ENCODE measurements at regions not wholly inside any gene's neighbourhood (a gene's known extent, or its start where the extent isn't known, plus 50 kb on each side); places are given as distances from the start of the nearest gene placed in this dataset.
A peak's percentile ranks its signal among the peaks of the same experiment; 100 is the strongest.

DNA sequence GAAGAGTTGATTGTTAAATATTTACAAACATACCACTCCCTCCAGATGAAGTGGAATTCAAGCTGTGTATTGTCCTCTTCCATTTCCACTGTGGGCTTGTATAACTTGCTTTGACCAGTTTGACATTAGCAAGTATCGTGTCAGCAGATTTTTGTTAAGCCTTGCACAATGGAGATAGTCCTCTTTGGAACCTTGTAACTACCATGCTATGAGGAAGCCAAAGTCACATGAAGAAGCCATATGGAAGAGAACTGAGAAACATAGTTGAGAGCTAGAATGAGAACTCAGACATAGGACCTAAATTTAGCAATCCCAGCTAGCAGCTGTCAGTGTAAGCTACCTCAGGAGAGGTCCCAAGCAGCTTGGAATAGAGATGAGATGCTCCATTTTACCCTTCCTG lies 889.2 kb downstream of the PDCD6IP start:
- no peak for DNase-seq

DNA sequence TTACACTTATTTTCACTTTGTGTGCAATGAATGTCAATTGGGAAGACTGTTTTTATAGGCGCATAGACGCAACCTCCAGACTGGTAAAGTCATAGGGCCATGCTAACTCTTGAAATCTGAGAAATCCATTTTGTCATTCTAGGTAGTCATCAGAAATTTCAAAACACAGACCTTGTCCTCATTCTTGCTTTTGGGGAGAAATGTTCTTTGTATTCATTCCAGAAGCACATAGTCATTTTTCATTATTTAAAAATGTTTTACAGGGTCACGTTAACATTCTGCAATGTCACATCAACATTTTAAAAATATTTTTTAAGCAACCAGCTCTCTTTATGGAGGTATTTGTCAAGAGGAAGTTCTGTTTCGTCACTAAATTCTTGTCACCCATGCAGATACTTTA lies 898.4 kb downstream of the PDCD6IP start:
- DNase-seq = no peak

DNA sequence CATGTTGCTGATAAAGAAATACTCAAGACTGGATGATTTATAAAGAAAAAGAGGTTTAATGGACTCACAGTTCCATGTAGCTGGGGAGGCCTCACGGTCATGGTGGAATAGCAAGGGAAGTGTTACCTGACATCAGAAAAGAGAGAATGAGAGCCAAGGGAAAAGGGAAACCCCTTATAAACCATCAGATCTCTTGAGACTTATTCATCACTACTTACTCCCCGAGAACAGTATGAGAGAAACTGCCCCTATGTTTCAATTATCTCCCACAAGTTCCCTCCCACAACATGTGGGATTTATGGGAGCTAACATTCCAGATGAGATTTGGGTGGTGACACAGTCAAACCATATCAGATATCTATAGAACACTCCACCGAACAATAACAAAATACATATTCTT lies 904.6 kb downstream of the PDCD6IP start:
- no peak for DNase-seq

DNA sequence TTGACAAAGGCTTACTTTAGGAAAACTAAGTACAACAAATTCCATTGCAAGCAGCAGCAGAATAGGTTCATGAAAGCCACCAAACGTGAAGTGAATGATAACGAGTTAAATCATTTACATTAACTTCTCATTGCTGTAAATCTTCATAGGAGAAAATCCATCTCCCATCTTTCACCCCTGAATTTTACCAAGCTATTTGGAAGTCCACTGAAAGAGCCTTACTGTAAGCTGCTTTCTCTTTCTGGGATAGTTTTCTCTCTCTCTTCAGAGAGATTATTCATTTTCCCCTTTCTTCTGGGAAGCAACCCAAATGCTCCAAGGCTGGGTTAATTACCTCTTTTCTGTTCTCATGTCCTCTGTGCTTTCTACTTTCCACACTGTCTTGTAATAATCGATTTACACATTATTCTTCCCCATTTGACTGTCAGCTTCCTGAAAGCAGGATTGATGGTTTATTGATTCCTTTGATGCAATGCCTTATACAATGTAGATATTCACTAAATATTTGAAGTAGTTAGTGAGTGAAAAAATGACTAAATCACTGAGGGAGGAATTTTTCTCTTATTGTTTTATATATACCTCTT lies 914.3 kb upstream of the ARPP21 start:
- no peak for DNase-seq

DNA sequence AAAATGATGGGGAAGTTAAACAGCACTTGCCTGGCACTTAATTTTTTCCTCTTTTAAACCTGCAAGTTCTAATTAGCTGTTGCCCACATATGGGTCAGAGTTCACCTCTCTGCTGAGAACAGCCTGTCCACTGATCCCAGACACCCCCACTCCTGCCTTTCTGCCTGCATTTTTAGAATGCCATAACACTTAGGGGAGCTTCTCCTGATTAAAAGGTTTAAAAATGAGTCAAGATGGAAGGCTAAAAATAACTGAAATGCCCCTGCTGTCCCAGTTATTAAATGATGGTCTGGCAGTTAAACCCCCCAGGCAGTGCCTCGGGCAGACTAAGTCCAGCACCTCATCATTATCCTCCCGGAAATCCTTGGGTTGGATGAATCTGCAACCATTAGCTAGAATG lies 913.6 kb upstream of the ARPP21 start:
- peak; percentile 64 for DNase-seq

DNA sequence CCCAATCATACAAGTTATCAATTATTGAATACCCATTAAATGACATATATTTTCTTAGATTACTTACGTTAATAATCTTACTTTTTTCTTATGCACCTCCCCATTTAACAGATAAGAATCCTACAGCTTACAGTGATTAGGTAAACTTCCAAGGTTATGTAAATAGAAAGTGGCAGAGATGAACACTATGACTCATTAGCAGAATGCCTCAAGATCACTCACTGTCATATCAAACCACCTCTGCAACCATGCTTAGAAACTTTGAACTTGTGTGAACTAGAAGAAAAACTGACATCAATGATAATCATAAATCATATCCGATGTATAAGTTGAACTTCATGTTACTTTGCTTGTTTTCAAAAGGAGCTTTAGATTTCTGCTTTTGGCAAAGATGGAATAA lies 911.6 kb upstream of the ARPP21 start:
- DNase-seq = no peak

DNA sequence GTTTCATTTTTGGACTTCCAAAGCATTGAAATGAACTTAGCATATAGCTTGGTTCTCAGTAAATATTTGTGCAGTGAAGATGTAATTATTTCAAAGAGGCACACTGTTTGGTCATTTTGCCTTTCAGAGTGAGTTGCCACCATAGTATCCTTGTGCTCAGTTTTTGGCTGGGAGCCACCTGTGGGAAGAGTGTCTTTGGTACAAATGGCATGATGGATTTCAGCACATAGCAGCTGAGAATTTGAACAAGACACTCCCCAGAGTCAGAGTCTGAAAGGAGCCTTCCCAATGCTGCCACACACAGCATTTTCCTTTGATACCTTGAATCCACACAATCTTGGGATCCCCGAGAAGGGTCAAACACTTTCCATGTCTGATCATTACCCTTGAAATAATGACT lies 897.2 kb upstream of the ARPP21 start:
- no peak for DNase-seq

DNA sequence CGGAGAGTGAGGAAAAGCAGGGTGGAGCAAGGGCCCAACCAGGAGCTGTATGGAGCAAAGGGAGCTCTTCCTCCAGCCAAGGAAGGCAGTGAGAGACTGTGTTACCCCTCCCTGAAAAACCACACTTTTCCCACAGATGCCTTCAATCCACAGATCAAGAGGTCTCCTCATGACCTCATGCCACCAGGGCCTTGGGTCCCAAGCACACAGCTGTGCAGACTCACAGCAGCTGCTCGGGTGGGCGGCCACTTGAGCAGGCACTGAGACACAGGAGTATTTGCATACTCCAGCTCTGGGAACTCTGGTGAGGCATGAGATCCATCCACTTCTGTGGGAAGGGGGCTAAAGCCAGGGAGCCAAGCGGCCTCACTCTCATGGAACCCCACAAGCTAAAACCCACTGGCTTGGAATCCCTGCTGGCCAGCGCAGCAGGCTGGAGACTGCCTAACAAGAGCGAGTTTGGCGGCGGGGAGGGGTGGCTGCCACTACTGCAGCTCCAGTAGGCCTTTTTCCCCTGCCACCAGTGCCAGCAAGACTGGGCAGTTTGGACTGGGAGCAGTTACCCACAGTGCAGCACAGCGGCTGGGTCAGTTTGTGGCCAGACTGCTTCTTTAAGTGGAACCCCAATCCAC lies 880.6 kb upstream of the ARPP21 start:
- no peak for DNase-seq

DNA sequence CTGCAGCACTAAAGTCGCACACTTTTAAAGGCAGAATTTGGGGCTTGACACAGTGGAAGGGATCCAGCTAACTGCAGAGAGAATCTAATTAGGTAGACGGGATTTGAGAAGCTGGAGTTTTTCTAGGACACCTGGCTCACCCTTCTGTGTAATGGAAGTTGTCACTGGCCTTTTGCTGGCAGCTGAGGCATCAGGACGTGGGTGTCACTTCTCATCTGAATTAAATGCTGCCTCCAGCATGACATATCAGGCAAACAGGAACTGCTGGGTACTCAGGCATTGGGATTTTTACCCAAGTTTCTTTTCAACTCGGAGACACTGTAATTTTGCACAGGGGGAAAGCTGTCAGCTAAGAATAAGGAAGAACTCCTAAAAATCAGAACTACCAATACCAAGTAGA lies 861.9 kb upstream of the ARPP21 start:
- DNase-seq = no peak

DNA sequence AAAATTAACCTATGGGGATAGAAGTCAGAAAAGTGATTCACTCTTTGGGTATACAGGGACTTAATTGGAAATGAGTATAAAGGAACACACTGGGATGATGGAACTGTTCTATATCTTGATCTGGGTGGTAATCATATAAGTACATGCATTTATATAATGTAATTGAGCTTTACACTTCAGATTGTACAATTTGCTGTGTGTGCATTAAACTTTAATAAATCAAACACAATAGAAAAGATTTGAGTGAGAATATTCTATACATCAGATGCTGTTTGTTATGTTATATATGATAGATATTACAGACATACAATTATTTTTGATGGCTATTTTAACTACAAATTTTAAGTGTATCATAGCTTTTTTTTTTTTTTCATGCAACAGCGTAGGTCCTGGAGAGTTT lies 860.2 kb upstream of the ARPP21 start:
- DNase-seq = no peak

DNA sequence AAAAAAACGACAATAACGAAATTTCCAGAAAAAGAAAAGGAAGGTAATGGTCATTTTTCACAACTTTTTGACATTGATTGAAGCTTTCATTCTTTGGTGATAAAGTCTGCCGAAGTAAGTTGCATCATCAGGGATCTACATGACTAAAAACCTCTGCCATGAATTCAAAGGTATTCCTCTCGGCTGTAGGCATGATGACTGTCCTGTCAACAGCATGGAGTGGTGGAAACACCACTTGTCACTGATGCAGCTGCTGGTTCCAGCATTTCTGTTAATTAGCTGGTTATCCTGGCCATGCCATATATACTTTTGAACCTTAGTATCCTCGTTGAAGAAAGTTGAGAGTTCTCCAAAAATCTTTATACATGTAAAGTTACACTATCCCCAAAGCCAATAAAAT lies 859.0 kb upstream of the ARPP21 start:
- no peak for DNase-seq

DNA sequence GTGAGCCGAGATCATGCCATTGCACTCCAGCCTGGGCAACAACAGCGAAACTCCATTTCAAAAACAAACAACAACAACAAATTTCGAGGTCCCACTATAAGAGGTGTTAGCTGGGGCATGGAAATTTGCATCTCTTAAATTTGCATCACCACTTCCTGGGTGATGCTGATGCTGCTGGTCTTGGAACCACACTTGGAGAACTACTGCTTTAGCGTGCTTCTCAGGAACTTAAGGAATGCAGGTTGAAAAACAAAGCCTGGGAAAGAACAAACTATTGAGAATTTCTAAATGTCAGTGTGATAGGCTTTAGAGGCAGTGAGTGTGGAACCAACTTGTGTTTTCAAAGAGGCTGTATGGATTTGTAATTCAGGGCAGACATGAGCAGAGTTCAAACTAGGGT lies 858.4 kb upstream of the ARPP21 start:
- DNase-seq = no peak

DNA sequence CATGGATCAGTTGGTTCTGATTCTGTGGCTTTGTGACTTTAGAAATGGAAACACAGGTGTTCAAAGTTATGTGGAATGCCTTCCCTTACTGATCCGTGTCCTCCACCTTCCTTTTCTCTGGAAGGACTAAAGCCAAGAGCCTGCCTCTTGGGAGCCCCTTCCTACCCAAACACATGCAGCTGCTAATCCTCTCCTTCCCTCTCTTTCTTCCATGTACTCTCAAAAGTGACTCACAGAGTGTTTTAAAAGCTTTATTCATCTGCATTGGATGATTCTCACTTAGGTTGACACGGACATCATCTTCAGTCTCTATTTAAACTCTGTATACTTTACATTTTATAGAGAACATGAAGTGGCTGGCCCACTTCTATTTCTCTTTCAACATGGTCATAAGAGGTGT lies 856.5 kb upstream of the ARPP21 start:
- no peak for DNase-seq

DNA sequence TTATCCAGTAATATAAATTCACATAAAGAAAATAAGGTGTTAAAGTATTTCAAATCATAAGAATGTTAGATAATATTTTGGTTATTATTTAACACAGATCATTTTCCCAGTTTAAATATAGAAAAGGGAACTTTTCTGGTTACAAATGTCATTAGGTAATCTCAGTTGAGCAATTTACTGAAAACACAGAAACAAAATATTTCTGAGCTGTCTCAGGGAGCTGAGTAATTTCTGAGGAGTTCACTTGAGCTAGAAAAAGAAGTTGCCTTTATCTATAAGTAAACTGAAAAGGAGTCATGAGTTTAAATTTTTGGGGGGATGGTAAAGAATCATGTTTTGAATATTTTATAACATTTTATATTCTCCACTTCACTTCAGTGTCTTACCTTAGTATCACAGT lies 855.4 kb upstream of the ARPP21 start:
- no peak for DNase-seq

DNA sequence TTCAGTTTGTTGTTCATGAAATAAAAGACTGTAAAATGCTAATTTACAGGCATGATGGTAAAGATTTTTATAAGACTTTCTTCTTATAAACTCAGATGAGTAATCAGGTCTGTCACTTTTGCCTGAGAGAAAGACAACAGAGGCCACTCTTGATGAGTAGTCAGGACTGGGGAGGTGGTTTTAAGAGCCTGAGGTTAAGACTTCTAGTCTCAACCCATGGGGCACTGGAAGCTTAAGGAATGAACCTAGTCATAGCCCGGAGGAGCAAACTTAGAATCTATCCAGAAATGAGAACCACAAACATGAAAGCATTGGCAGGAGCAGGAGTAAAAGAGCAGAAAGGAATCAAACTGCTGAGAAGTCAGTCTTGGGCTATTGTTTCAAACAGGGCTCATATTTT lies 846.3 kb upstream of the ARPP21 start:
- peak; percentile 69 for DNase-seq

DNA sequence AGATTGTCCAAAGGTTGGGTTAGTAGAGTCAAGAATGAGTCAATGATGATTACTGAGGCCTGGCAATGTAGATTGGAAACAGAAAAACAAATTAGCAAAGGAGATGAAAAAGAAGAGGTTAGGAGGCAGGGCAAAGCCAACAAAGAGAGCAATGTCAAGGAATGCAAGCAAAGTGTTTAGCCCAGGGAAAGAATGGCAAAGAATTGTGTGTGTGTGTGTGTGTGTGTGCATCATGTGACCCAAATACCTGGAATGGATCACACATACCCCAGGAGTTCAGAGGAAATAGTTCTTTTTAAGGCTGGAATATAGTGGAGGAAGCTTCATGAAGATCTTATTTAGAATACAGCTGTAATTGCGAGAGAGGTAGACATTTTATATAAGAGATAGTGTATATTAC lies 831.7 kb upstream of the ARPP21 start:
- DNase-seq = no peak

DNA sequence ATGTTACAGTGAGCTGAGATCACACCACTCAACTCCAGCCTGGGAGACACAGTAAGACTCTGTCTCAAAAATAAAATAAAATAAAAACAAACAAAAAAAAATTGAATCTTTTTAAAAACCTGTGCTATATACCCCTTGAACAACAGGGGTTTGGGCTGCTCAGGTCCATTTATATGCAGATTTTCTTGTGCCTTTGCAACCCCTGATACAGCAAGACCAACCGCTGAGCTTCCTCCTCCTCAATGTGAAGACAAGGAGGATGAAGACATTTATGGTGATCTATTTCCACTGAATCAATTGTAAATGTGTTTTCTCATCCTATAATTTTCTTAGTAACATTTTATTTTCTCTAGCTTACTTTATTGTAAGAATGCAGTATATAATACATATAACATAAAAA lies 831.0 kb upstream of the ARPP21 start:
- DNase-seq = no peak

DNA sequence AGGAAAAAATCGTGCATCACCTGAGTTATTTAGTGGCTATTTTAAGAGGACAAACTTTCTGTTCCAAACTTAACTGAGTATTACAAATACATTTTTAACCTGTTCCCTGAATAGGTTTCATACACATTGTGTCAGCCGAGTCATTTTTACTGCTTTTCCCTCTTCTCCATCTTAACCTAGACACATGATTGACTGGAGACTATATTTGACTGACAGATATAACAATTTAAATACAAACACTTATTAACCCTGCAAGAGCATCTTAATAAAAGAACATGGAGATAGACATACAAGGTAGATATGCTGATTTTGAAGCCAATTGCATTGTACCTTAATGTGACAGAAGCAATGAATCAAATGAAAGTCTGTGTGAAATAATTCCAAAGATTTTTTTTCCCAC lies 810.5 kb upstream of the ARPP21 start:
- no peak for DNase-seq

DNA sequence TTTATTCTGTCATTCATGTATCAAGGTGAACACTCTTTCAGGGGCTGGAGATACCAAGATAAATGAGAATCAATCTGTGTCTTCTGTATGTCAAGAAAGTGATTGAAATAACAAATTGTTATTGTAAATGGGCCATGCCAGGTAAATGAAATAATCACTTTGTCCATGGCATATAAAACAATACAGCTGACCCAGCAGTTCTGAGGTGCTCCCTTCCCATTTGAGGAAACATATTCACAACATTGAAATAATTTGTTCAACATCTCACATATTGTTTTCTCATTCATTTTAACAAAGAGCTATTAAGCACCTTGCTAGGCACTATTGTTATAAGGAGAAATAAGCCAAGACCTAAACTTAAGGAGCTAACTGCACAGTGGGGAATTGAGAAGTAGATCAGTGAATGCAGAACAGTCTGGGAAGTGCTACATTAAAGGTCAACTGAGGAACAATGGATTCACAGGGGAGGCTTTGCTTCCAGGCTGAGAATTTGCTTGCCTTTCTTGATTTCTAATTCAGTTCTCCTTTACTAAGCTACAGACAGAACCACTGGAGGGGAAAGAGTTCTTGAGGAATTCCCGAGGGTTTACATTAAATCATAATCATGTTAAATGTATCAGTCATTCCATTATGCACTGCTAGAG lies 806.3 kb upstream of the ARPP21 start:
- DNase-seq = no peak

DNA sequence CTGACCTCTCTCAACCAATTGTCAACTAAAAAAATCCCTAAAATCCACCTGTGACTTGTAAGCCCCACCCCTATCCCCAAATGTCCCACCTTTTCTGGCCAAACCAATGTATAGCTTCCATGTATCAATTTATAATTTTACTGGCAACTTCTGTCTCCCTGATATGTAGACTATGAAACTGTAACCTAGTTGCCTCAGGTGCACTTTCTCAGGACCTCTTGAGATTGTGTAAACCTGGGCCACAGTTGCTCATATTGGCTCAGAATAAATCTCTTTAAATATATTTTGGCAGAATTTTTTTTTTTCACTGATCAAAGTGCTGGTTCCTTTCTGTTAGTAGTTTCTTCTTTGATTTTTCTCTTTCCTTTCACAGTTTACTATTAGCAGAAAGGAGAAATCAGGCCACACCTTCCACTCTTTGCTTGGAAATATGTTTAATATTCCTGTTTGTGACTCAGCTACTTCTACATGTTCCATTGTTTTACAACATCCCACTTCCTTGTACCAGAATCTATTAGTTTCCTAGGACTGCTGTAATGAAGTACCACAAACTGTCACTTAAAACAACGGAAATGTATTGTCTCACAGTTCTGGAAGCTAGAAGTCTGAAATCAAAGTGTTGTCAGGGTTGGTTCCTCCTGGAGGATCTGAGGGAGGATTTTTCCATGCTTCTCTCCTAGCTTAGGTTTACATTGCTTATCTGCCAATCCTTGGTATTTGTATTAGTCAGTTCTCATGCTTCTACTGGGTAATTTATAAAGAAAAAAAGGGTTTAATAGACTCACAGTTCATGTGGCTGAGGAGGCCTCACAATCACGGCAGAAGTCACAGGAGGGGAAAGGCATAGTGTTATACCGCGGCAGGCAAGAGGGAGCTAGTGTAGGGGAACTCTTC lies 801.2 kb upstream of the ARPP21 start:
- DNase-seq = no peak

DNA sequence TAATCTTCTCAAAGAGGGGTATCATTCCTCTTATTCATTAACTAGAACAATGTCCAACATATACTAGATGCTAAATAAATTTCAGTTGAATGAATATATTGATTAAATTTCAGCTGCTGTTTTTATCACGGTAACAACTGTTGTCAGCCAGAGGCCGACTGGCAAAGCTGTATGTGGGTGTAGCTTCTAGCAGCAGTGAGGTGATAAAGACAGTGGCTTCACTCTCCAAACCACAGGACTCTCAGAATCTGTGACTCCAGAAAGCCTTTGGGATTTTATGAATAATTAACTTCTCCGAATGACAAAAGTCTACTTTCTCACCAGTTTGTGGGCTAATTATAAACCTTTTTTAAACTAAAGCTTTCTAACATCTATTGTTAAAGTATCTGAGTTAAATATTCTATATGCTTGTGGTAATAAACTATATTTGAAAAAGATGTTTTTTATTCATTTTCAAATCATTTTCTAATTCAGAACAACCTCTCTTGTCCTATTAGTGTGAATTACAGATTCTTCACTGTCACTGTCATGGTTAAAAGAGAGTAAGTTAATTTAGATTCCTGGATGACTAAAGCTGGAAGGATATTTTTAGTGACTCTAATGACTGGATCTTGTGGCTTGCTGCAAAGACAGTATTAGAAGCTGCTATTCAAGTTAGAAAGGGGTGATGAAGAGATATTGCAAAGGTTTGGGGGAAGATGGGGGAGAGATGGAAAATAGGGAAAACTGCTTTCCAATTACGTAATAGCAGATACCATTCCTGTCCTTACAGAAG lies 796.4 kb upstream of the ARPP21 start:
- no peak for DNase-seq

DNA sequence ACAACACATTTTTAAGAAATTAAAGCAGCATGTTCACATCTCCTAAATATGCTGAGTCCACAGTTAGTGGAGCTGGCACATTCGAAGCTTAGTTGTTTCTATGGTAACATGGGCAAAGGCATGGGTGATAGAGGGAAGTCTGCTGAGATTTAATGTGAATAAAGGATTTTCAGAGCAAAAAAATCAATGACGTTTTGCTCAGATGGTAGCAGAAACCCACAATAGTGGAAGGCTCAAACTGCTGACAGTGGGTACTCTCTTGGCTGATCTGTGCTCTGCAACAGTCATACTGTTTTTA lies 795.1 kb upstream of the ARPP21 start:
- no peak for DNase-seq

DNA sequence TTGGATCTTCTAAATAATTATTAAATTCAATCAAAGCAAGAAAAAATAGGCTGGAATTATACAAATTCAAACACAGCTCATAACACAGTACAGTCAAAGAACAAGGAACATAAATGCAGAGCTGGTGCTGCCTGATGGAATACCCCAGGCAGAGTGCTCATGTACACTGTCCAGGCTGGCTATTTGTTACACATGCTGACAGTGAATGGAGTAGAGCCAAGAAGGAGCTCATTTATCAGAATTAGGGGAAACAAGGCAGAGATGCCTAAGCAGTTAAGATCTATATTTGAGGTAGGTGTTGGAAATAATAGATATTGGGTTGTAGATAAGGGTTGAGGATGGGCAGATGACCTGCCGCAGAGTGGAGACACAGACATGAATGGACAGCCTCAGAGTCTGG lies 788.2 kb upstream of the ARPP21 start:
- DNase-seq = no peak
